ENCODE measurements at regions not wholly inside any gene's neighbourhood (a gene's known extent, or its start where the extent isn't known, plus 50 kb on each side); places are given as distances from the start of the nearest gene placed in this dataset.

DNA sequence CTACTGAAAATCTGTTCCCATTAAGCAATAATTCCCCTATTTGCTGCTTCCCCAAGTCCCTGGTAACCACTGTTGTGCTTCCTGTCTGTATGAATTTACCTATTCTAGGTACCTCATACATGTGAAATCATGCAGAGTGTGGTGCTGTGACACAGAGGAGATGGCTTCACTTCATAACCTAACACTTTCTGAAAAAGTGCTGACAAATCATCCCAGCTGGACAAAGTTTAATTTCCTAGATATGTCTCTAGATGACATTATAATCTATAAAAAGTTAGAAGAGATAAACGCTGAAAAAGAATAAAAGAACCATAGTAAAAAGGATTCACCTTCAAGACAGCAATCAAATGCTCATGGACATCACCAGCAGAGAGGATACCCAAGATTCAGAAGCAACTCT, 277.9 kb downstream of the SKIDA1 start:
- TF ChIP-seq POLR2AphosphoS5 (IDR thresholded peaks at IDR 0.05) = no peak
- TF ChIP-seq EP300 (conservative IDR thresholded peaks at IDR 0.05; ENCODE audit: poor library complexity, severe bottlenecking) = no peak
- TF ChIP-seq, protein P1, sequence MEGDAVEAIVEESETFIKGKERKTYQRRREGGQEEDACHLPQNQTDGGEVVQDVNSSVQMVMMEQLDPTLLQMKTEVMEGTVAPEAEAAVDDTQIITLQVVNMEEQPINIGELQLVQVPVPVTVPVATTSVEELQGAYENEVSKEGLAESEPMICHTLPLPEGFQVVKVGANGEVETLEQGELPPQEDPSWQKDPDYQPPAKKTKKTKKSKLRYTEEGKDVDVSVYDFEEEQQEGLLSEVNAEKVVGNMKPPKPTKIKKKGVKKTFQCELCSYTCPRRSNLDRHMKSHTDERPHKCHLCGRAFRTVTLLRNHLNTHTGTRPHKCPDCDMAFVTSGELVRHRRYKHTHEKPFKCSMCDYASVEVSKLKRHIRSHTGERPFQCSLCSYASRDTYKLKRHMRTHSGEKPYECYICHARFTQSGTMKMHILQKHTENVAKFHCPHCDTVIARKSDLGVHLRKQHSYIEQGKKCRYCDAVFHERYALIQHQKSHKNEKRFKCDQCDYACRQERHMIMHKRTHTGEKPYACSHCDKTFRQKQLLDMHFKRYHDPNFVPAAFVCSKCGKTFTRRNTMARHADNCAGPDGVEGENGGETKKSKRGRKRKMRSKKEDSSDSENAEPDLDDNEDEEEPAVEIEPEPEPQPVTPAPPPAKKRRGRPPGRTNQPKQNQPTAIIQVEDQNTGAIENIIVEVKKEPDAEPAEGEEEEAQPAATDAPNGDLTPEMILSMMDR (IDR thresholded peaks at IDR 0.05; ENCODE audit: poor library complexity, severe bottlenecking) = no peak
- no peak for TF ChIP-seq RAD21 (conservative IDR thresholded peaks at IDR 0.05)
- TF ChIP-seq EZH2 (IDR thresholded peaks at IDR 0.05; ENCODE audit: borderline replicate concordance, insufficient read depth, low read length, poor library complexity, severe bottlenecking) = no peak
